PC-3 (cell line): ENCODE measurements at regions not wholly inside any gene's neighbourhood (a gene's known extent, or its start where the extent isn't known, plus 50 kb on each side); places are given as distances from the start of the nearest gene placed in this dataset.

Source experiments
- ATAC-seq: fragments of 200-7000 bp; cut with Tn5 transposase; 2 replicates; pipeline ENCODE4 v1.9.1; 2020; ENCODE audit warnings: mild to moderate bottlenecking, moderate library complexity
- BruUV-seq: library from RNA; stranded (reverse); fragments of 400-500 nt; replicated peaks from 2 replicates; lab custom pipeline; 2021; lab: Mats Ljungman, UMichigan
- CTCF ChIA-PET: fragments of 300-600 bp; sonication (Branson Sonifier 250); formaldehyde crosslinking; loops from one replicate; lab custom pipeline; 2022; ENCODE audit warnings: antibody characterized with exemption; lab: Charles Lee
- POLR2A ChIA-PET: fragments of 300-600 bp; sonication (Branson Sonifier 250); formaldehyde crosslinking; loops from one replicate; lab custom pipeline; 2022; ENCODE audit warnings: antibody characterized with exemption; ENCODE audit not compliant: unreplicated experiment; lab: Charles Lee
- DNase-seq: peaks from one replicate; pipeline ENCODE4 v3.0.0-alpha.2; 2015
- H2AFZ ChIP-seq: fragments of 300-600 bp; sonication (generic); 2 replicates; pipeline ENCODE4 v1.6.0; 2016; ENCODE audit warnings: antibody characterized with exemption, low read length
- H3F3A ChIP-seq: fragments of 300-600 bp; sonication (generic); one replicate; pipeline ENCODE4 v1.6.0; 2017; ENCODE audit warnings: antibody characterized with exemption, low read length, control low read depth, mild to moderate bottlenecking; ENCODE audit not compliant: unreplicated experiment
- H3K27ac ChIP-seq: fragments of 300-600 bp; sonication (generic); 2 replicates; pipeline ENCODE4 v1.5.1; 2016; ENCODE audit warnings: mild to moderate bottlenecking, low read length
- H3K27me3 ChIP-seq: fragments of 300-600 bp; sonication (generic); 2 replicates; pipeline ENCODE4 v1.6.1; 2016; ENCODE audit warnings: low read length, mixed read lengths
- H3K36me3 ChIP-seq: fragments of 300-600 bp; sonication (generic); 2 replicates; pipeline ENCODE4 v1.6.1; 2016; ENCODE audit warnings: low read depth, mixed run types, low read length, mixed read lengths
- H3K4me1 ChIP-seq: fragments of 300-600 bp; sonication (generic); 2 replicates; pipeline ENCODE4 v1.5.1; 2016; ENCODE audit warnings: low read length; ENCODE audit not compliant: insufficient read depth
- H3K4me2 ChIP-seq: fragments of 300-600 bp; sonication (generic); 2 replicates; pipeline ENCODE4 v1.6.0; 2016; ENCODE audit warnings: low read length
- H3K4me3 ChIP-seq: fragments of 300-600 bp; sonication (generic); 2 replicates; pipeline ENCODE4 v1.5.1; 2016; ENCODE audit warnings: mild to moderate bottlenecking, low read length, mixed read lengths
- H3K79me2 ChIP-seq: fragments of 300-600 bp; sonication (generic); 2 replicates; pipeline ENCODE4 v1.6.1; 2017; ENCODE audit warnings: low read length, mixed read lengths
- H3K9ac ChIP-seq: fragments of 300-600 bp; sonication (generic); 2 replicates; pipeline ENCODE4 v1.6.0; 2016; ENCODE audit warnings: mild to moderate bottlenecking, low read length
- H3K9me2 ChIP-seq: fragments of 300-600 bp; sonication (generic); replicated peaks from 2 replicates; pipeline ENCODE4 v1.6.1; 2016; ENCODE audit warnings: mixed run types, low read length, mixed read lengths
- H3K9me3 ChIP-seq: fragments of 300-600 bp; sonication (generic); 2 replicates; pipeline ENCODE4 v1.6.1; 2016; ENCODE audit warnings: low read length, mixed read lengths
- H4K20me1 ChIP-seq: fragments of 300-600 bp; sonication (generic); 2 replicates; pipeline ENCODE4 v1.6.1; 2016; ENCODE audit warnings: low read length, mixed read lengths
- CTCF ChIP-seq: fragments of 300-600 bp; sonication (generic); conservative IDR thresholded peaks from 2 replicates; pipeline ENCODE4 v1.5.1; 2017; ENCODE audit warnings: antibody characterized with exemption, low read depth, mild to moderate bottlenecking, low read length
- EZH2 ChIP-seq: fragments of 300-600 bp; sonication (generic); IDR thresholded peaks from one replicate; pipeline ENCODE4 v1.6.1; 2017; ENCODE audit warnings: antibody characterized with exemption, mild to moderate bottlenecking, low read length; ENCODE audit not compliant: unreplicated experiment
- EZH2phosphoT487 ChIP-seq: fragments of 300-600 bp; sonication (generic); IDR thresholded peaks from 2 replicates; pipeline ENCODE4 v1.6.1; 2018; ENCODE audit warnings: mild to moderate bottlenecking, antibody characterized with exemption, low read length, borderline replicate concordance
- intact Hi-C: fragments of 100-400 bp; cut with micrococcal nuclease; formaldehyde crosslinking; loops from 2 replicates; pipeline ENCODE4 v1.9.0; 2023

DNA sequence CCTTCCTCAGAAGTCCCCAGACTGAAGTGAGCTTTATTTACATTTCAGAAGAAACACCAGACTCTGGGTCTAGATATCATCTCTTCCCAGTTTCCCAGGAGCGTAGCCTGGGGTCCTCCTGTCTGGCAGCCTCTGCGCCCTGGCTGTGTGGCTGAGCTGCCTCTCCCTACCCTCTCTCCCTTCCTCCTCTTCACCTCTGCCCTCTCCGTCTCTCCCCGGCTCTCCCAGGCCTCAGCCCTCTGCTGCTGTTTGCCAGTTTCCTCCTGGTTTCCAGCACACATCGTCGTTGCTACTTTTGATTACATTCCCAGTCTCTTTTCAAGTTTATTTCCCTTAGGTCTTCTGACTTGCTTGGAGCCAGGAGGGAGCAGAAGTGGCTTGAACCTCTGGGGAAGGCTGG lies 91.1 kb upstream of the DISP3 start:
- Histone ChIP-seq H3K9ac (no peak overlapping the region), H2AFZ (no peak overlapping the region), H3K4me3 (no peak overlapping the region), H3K9me3 (no peaks in the 10 kb centered on the region), H3K27me3 (peaks cover 26% of the 10 kb centered on the region), H3F3A (no peaks in the 10 kb centered on the region), H3K36me3 (no peaks in the 10 kb centered on the region), H4K20me1 (no peaks in the 10 kb centered on the region), H3K4me1 (no peaks in the 10 kb centered on the region), H3K9me2 (no peaks in the 10 kb centered on the region), H3K4me2 (no peak overlapping the region), H3K79me2 (no peaks in the 10 kb centered on the region), H3K27ac (no peak overlapping the region)
- no peak for ATAC-seq
- ChIA-PET POLR2A (no interaction called here), CTCF (no interaction called here)
- DNase-seq: no peak
- BruUV-seq: no TSS peak
- intact Hi-C loops: no loop called here
- TF ChIP-seq EZH2 (no peak), CTCF (no peak), EZH2phosphoT487 (no peak)

DNA sequence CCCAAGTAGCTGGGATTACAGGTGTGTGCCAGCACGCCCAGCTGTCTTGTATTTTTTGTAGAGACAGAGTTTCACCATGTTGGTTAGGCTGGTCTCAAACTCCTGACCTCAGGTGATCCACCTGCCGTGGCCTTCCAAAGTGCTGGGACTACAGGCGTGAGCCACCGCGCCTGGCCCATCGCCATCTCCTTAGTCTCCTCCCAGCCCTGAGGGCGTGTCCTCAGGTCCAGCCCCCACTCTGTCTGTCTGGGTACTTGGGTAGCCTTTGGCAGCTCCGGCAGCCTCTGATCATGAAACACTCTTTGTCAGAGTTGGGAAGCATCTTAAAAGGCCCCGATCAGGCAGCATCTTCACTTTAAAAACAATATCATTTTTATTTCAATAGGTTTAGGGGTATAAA lies 90.3 kb upstream of the DISP3 start:
- Histone ChIP-seq H3F3A (no peaks in the 10 kb centered on the region), H3K27ac (no peak overlapping the region), H3K4me1 (no peaks in the 10 kb centered on the region), H3K36me3 (no peaks in the 10 kb centered on the region), H3K27me3 (peaks cover 31% of the 10 kb centered on the region), H3K4me3 (no peak overlapping the region), H3K9ac (no peak overlapping the region), H3K4me2 (no peak overlapping the region), H3K9me3 (no peaks in the 10 kb centered on the region), H3K79me2 (no peaks in the 10 kb centered on the region), H2AFZ (no peak overlapping the region), H4K20me1 (no peaks in the 10 kb centered on the region), H3K9me2 (no peaks in the 10 kb centered on the region)
- no TSS peak for BruUV-seq
- DNase-seq (no peak), ATAC-seq (no peak)
- POLR2A ChIA-PET: no interaction called here
- TF ChIP-seq EZH2phosphoT487: no peak
- TF ChIP-seq EZH2: no peak
- TF ChIP-seq CTCF: no peak
- CTCF ChIA-PET: no interaction called here
- intact Hi-C loops: no loop called here

- H3K9ac ChIP-seq: no peak overlapping the region
- BruUV-seq: no TSS peak
- ChIA-PET CTCF (no interaction called here), POLR2A (no interaction called here)
- TF ChIP-seq EZH2phosphoT487 (no peak), CTCF (no peak), EZH2 (no peak)
- no peak overlapping the region for H3K4me2 ChIP-seq
- no peaks in the 10 kb centered on the region for H3K79me2 ChIP-seq
- H3K4me3 ChIP-seq: no peak overlapping the region
- no peak for DNase-seq
- H3K9me3 ChIP-seq: no peaks in the 10 kb centered on the region
- no peaks in the 10 kb centered on the region for H3K9me2 ChIP-seq
- no peak overlapping the region for H3K27ac ChIP-seq
- H3K36me3 ChIP-seq: no peaks in the 10 kb centered on the region
- no peaks in the 10 kb centered on the region for H3F3A ChIP-seq
- ATAC-seq: no peak
- intact Hi-C loops: no loop called here
- peaks cover 52% of the 10 kb centered on the region for H3K27me3 ChIP-seq
- no peak overlapping the region for H2AFZ ChIP-seq
- no peaks in the 10 kb centered on the region for H3K4me1 ChIP-seq
- no peaks in the 10 kb centered on the region for H4K20me1 ChIP-seq
Measured at GRCh38 chr1:11391327-11391726, 87.6 kb upstream of the DISP3 start.
